OCI-LY7 (cell line): ENCODE measurements at regions not wholly inside any gene's neighbourhood (a gene's known extent, or its start where the extent isn't known, plus 50 kb on each side); places are given as distances from the start of the nearest gene placed in this dataset.

Experiments used
- CTCF ChIP-seq: fragments of 200-600 bp; sonication (generic); conservative IDR thresholded peaks from 2 replicates; pipeline ENCODE4 v1.5.1; 2014; ENCODE audit warnings: mild to moderate bottlenecking, antibody characterized with exemption, low read length, moderate library complexity, mixed read lengths
- EZH2phosphoT487 ChIP-seq: fragments of 200-600 bp; sonication (generic); IDR thresholded peaks from 2 replicates; pipeline ENCODE4 v1.6.1; 2018; ENCODE audit warnings: low read depth, borderline replicate concordance, mild to moderate bottlenecking, mixed run types, antibody characterized with exemption, low read length, moderate library complexity, mixed read lengths

- TF ChIP-seq CTCF, result no peak
- no peak for TF ChIP-seq EZH2phosphoT487
Observed at GRCh38 chr10:85235258-85235657, 906.9 kb downstream of the CCSER2 start.
